HepG2 (cell line): ENCODE measurements at regions not wholly inside any gene's neighbourhood (a gene's known extent, or its start where the extent isn't known, plus 50 kb on each side); places are given as distances from the start of the nearest gene placed in this dataset.

Experiments used
- ATAC-seq: fragments of 200-7000 bp; cut with Tn5 transposase; 3 replicates; pipeline ENCODE4 v1.9.1; 2020; ENCODE audit warnings: mild to moderate bottlenecking, moderate library complexity
- BruUV-seq: library from RNA; stranded (reverse); fragments of 400-500 nt; replicated peaks from 2 replicates; lab custom pipeline; 2021; lab: Mats Ljungman, UMichigan
- CTCF ChIA-PET: fragments of 300-600 bp; formaldehyde crosslinking; extraction: SDS; loops from one replicate; lab custom pipeline; 2021; ENCODE audit warnings: low total read pairs, inconsistent platforms, low intra/inter-chr PET ratio; lab: Yijun Ruan, JAX
- POLR2A ChIA-PET: fragments of 350-600 bp; sonication (Branson Sonifier 250); formaldehyde crosslinking; loops from one replicate; lab custom pipeline; 2020; ENCODE audit warnings: antibody characterized with exemption, inconsistent platforms; lab: Yijun Ruan, JAX
- DNase-seq: peaks from one replicate; pipeline ENCODE4 v3.0.0-alpha.2; 2015; ENCODE audit warnings: low spot score
- FAIRE-seq: peaks from 3 replicates; lab custom pipeline; 2011; peaks lifted over from hg19 to GRCh38; lab: Jason Lieb, UNC
- H2AFZ ChIP-seq: one replicate; pipeline ENCODE4 v1.6.1; 2011; ENCODE audit warnings: low read length, inconsistent platforms
- H3K27ac ChIP-seq: fragments of 300-600 bp; 3 replicates; pipeline ENCODE4 v1.8.0; 2011; ENCODE audit warnings: mixed run types, mild to moderate bottlenecking, mixed read lengths, low read length, inconsistent platforms; ENCODE audit not compliant: insufficient read depth; ENCODE audit errors: extremely low read length
- H3K27me3 ChIP-seq, 2 experiments: fragments of 200-600 bp in 1 of 2; 2 replicates in 1 of 2; 3 replicates in 1 of 2; pipeline versions ENCODE4 v1.6.0 to v1.8.0; 2011; ENCODE audit warnings: low read length in 2 of 2, mild to moderate bottlenecking in 2 of 2, moderate library complexity in 2 of 2, inconsistent platforms in 1 of 2; ENCODE audit not compliant: insufficient read depth in 2 of 2, control insufficient read depth in 1 of 2
- H3K36me3 ChIP-seq, 2 experiments: fragments of 200-600 bp in 1 of 2; replicated peaks in 1 of 2; 2 replicates in 1 of 2; 3 replicates in 1 of 2; pipeline versions ENCODE4 v1.5.1 to v1.8.0; 2011; ENCODE audit warnings: low read length in 2 of 2, inconsistent platforms in 1 of 2; ENCODE audit not compliant: insufficient read depth in 2 of 2, control insufficient read depth in 1 of 2
- H3K4me1 ChIP-seq: 2 replicates; pipeline ENCODE4 v1.5.1; 2012; ENCODE audit warnings: low read length, inconsistent platforms; ENCODE audit not compliant: insufficient read depth
- H3K4me2 ChIP-seq: 2 replicates; pipeline ENCODE4 v1.6.0; 2011; ENCODE audit warnings: low read depth, low read length, inconsistent platforms
- H3K4me3 ChIP-seq, 3 experiments: fragments of 200-600 bp in 1 of 3; sonication (generic), shearing (Covaris generic) in 1 of 3; replicated peaks in 1 of 3; 2 replicates each; pipeline ENCODE4 v1.5.1; 2011 to 2016; ENCODE audit warnings: low read length in 3 of 3, inconsistent platforms in 2 of 3, low read depth in 2 of 3, mild to moderate bottlenecking in 2 of 3, control low read depth in 1 of 3, mixed read lengths in 1 of 3; ENCODE audit not compliant: insufficient read depth in 1 of 3
- H3K79me2 ChIP-seq: one replicate; pipeline ENCODE4 v1.6.1; 2011; ENCODE audit warnings: low read length, inconsistent platforms; ENCODE audit not compliant: insufficient read depth
- H3K9ac ChIP-seq: 2 replicates; pipeline ENCODE4 v1.6.0; 2011; ENCODE audit warnings: mild to moderate bottlenecking, low read depth, low read length, inconsistent platforms; ENCODE audit not compliant: insufficient read depth
- H3K9me3 ChIP-seq: 2 replicates; pipeline ENCODE4 v1.5.1; 2012; ENCODE audit warnings: mild to moderate bottlenecking, low read length
- H4K20me1 ChIP-seq: 2 replicates; pipeline ENCODE4 v1.6.0; 2011; ENCODE audit warnings: inconsistent platforms, mild to moderate bottlenecking, low read length, moderate library complexity; ENCODE audit not compliant: insufficient read depth
- HNRNPH1 ChIP-seq: fragments of 200-400 bp; formaldehyde crosslinking; optimal IDR thresholded peaks from 2 replicates; pipeline ENCODE3; 2017; ENCODE audit warnings: mild to moderate bottlenecking, low read depth, low read length
- KAT8 ChIP-seq: IDR thresholded peaks from 2 replicates; pipeline ENCODE4 v1.6.1; 2016; ENCODE audit warnings: missing genetic modification reagents, missing compliant biosample characterization
- KDM5A ChIP-seq: fragments of 200-600 bp; sonication (generic); IDR thresholded peaks from 2 replicates; pipeline ENCODE4 v1.7.0; 2018; ENCODE audit warnings: antibody characterized with exemption, mild to moderate bottlenecking, low read length, borderline replicate concordance
- MAF1 ChIP-seq: sonication (generic); formaldehyde crosslinking; IDR thresholded peaks from 2 replicates; pipeline ENCODE4 v1.5.0; 2020; ENCODE audit warnings: missing genetic modification reagents, borderline replicate concordance
- PRMT3 ChIP-seq: sonication (generic); formaldehyde crosslinking; IDR thresholded peaks from 2 replicates; pipeline ENCODE4 v1.8.1; 2022; ENCODE audit warnings: low read depth, mild to moderate bottlenecking, moderate library complexity, missing genetic modification reagents, borderline replicate concordance
- ZMYM3 ChIP-seq: sonication (generic); formaldehyde crosslinking; IDR thresholded peaks from 2 replicates; pipeline ENCODE4 v1.5.1; 2020; ENCODE audit warnings: mild to moderate bottlenecking, missing genetic modification reagents
- ZNF264 ChIP-seq: sonication (generic); formaldehyde crosslinking; IDR thresholded peaks from 2 replicates; pipeline ENCODE4 v1.4.0; 2020; ENCODE audit warnings: missing genetic modification reagents
- WGBS: methylation state at CpG from one replicate; pipeline ENCODE4 v1.1.6; 2017; ENCODE audit warnings: low lambda C conversion rate; 5-methylcytosine and 5-hydroxymethylcytosine counted together
- in situ Hi-C: cut with HindIII; loops from 2 replicates; pipeline ENCODE4 v1.10.0; 2017; ENCODE audit warnings: low pct_unique_long_range_greater_than_20kb; ENCODE audit not compliant: extremely low pct_ligation_motif_present
- intact Hi-C: fragments of 100-400 bp; cut with micrococcal nuclease; formaldehyde crosslinking; loops from one replicate; pipeline ENCODE4 v1.10.0; 2022; ENCODE audit not compliant: unreplicated experiment
- TF ChIP-seq, protein P1 (sequence below): sonication (generic); formaldehyde crosslinking; IDR thresholded peaks from 2 replicates; pipeline ENCODE4 v1.5.0; 2020; ENCODE audit warnings: mild to moderate bottlenecking, low read depth, missing genetic modification reagents, borderline replicate concordance
- TF ChIP-seq, protein P2 (sequence below): sonication (generic); formaldehyde crosslinking; IDR thresholded peaks from 2 replicates; pipeline ENCODE4 v1.4.0; 2020; ENCODE audit warnings: mild to moderate bottlenecking, low read depth, missing genetic modification reagents
- TF ChIP-seq, protein P3 (sequence below): sonication (generic); formaldehyde crosslinking; IDR thresholded peaks from 2 replicates; pipeline ENCODE4 v1.5.1; 2020; ENCODE audit warnings: missing genetic modification reagents, mild to moderate bottlenecking, borderline replicate concordance

DNA sequence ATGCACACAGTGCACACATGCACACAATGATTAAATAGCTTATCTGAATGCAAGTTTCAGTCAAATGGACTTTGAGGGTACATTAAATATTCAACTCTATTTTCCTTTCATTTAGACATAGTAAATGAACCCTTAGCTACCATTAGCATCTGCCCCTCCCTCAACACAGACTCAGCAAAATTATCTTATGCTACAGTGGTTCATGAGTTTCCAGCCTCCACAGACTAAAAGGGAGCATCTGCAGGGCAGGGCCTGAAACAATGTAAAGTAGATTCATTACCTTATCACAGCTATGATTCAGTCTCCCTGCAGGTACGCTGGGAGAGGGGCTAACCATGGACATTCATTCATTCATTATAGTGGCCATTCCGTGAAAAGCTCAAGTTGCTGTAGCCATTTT is 329.1 kb downstream of the VGLL3 start:
- H4K20me1 ChIP-seq: no peaks in the 10 kb centered on the region
- FAIRE-seq: no peak
- no peak overlapping the region for H3K4me2 ChIP-seq
- intact Hi-C loops (no loop called here), in situ Hi-C loops (no loop called here)
- H2AFZ ChIP-seq: no peak overlapping the region
- no peak overlapping the region for H3K9ac ChIP-seq
- no peaks in the 10 kb centered on the region for H3K36me3 ChIP-seq
- no peaks in the 10 kb centered on the region for H3K79me2 ChIP-seq
- DNase-seq: no peak
- TF ChIP-seq PRMT3: no peak
- TF ChIP-seq, all 625 proteins: peak for 0
- Histone ChIP-seq H3K27me3 (no peaks in the 10 kb centered on the region; a peak in 1 of 5 replicates), H3K4me1 (no peaks in the 10 kb centered on the region), H3K9me3 (no peaks in the 10 kb centered on the region), H3K4me3 (no peak overlapping the region), H3K27ac (no peak overlapping the region)
- POLR2A ChIA-PET: no interaction called here
- no TSS peak for BruUV-seq
- ATAC-seq: no peak
- CTCF ChIA-PET: no interaction called here
- 3% methylated on average over 2 of the region's 2 CpGs for WGBS

DNA sequence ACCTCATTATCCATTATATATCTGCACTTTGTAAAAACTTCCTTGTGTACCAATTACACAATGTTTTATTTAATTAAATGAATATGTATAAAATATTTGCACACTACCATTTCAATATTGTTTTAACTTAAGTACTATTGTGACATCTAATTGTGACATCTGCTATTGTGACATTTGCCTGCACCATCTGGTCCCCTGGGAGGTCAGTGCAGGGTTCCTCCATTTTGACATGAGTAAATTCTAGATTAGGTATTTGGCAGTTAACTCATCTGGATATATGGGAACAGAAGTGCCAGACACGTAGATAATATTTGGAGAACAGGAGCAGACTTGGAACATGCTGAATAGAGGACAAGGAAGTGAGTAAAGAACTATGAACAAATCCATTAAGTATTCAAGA is 332.1 kb downstream of the VGLL3 start:
- Histone ChIP-seq H3K9me3 (no peaks in the 10 kb centered on the region), H3K4me2 (no peak overlapping the region), H4K20me1 (no peaks in the 10 kb centered on the region), H3K4me1 (no peaks in the 10 kb centered on the region), H3K79me2 (no peaks in the 10 kb centered on the region), H3K4me3 (no peak overlapping the region), H3K27me3 (no peaks in the 10 kb centered on the region; a peak in 1 of 5 replicates), H3K9ac (no peak overlapping the region), H2AFZ (no peak overlapping the region), H3K36me3 (no peaks in the 10 kb centered on the region), H3K27ac (no peak overlapping the region)
- DNase-seq: no peak
- BruUV-seq: no TSS peak
- TF ChIP-seq, protein P1, sequence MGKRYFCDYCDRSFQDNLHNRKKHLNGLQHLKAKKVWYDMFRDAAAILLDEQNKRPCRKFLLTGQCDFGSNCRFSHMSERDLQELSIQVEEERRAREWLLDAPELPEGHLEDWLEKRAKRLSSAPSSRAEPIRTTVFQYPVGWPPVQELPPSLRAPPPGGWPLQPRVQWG (CRISPR knock-in tag): no peak
- TF ChIP-seq HNRNPH1: no peak
- TF ChIP-seq ZMYM3 (CRISPR knock-in tag): no peak
- TF ChIP-seq, protein P2, sequence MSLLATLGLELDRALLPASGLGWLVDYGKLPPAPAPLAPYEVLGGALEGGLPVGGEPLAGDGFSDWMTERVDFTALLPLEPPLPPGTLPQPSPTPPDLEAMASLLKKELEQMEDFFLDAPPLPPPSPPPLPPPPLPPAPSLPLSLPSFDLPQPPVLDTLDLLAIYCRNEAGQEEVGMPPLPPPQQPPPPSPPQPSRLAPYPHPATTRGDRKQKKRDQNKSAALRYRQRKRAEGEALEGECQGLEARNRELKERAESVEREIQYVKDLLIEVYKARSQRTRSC: no peak
- no peak for TF ChIP-seq MAF1
- TF ChIP-seq KAT8 (CRISPR knock-in tag): no peak
- TF ChIP-seq, protein P3, sequence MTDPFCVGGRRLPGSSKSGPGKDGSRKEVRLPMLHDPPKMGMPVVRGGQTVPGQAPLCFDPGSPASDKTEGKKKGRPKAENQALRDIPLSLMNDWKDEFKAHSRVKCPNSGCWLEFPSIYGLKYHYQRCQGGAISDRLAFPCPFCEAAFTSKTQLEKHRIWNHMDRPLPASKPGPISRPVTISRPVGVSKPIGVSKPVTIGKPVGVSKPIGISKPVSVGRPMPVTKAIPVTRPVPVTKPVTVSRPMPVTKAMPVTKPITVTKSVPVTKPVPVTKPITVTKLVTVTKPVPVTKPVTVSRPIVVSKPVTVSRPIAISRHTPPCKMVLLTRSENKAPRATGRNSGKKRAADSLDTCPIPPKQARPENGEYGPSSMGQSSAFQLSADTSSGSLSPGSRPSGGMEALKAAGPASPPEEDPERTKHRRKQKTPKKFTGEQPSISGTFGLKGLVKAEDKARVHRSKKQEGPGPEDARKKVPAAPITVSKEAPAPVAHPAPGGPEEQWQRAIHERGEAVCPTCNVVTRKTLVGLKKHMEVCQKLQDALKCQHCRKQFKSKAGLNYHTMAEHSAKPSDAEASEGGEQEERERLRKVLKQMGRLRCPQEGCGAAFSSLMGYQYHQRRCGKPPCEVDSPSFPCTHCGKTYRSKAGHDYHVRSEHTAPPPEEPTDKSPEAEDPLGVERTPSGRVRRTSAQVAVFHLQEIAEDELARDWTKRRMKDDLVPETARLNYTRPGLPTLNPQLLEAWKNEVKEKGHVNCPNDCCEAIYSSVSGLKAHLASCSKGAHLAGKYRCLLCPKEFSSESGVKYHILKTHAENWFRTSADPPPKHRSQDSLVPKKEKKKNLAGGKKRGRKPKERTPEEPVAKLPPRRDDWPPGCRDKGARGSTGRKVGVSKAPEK (CRISPR knock-in tag): no peak
- TF ChIP-seq KDM5A: no peak
- TF ChIP-seq ZNF264 (CRISPR knock-in tag): no peak
- in situ Hi-C loops (no loop called here), intact Hi-C loops (no loop called here)
- CTCF ChIA-PET: no interaction called here
- ATAC-seq: no peak
- no peak for FAIRE-seq
- POLR2A ChIA-PET: no interaction called here
- WGBS: 6% methylated on average over 1 of the region's 1 CpG
